ENCODE measurements at regions not wholly inside any gene's neighbourhood (a gene's known extent, or its start where the extent isn't known, plus 50 kb on each side); places are given as distances from the start of the nearest gene placed in this dataset.

- DNase-seq (ENCODE audit: low read depth, low spot score), result no peak
Observed at GRCh38 chr1:193348091-193348768, 161.8 kb upstream of the B3GALT2 start.

GRCh38 chr1:193346085-193346484, 159.7 kb upstream of the B3GALT2 start:
- no peak for DNase-seq (ENCODE audit: low read depth, low spot score)
- no peak overlapping the region for H3K4me3 ChIP-seq (ENCODE audit: low read length)

More at GRCh38 chr1:193348091-193348768, 161.8 kb upstream of the B3GALT2 start:
- H3K4me3 ChIP-seq (ENCODE audit: low read length), result no peak overlapping the region

- no peak overlapping the region for H3K4me3 ChIP-seq (ENCODE audit: low read length)
- DNase-seq (ENCODE audit: low read depth, low spot score), result no peak
Observed at GRCh38 chr1:193342811-193343210, 156.4 kb upstream of the B3GALT2 start.

- no peak overlapping the region for H3K4me3 ChIP-seq (ENCODE audit: low read length)
- no peak for DNase-seq (ENCODE audit: low read depth, low spot score)
Observed at GRCh38 chr1:193340331-193340730, 153.9 kb upstream of the B3GALT2 start.

GRCh38 chr1:193339401-193339800, 153.0 kb upstream of the B3GALT2 start:
- no peak for DNase-seq (ENCODE audit: low read depth, low spot score)
- no peak overlapping the region for H3K4me3 ChIP-seq (ENCODE audit: low read length)

GRCh38 chr1:193338194-193338593, 151.8 kb upstream of the B3GALT2 start:
- H3K4me3 ChIP-seq (ENCODE audit: low read length), result no peak overlapping the region
- DNase-seq (ENCODE audit: low read depth, low spot score), result no peak

GRCh38 chr1:193335806-193336428, 149.5 kb upstream of the B3GALT2 start:
- no peak overlapping the region for H3K4me3 ChIP-seq (ENCODE audit: low read length)

GRCh38 chr1:193333166-193333565, 146.8 kb upstream of the B3GALT2 start:
- no peak for DNase-seq (ENCODE audit: low read depth, low spot score)
- no peak overlapping the region for H3K4me3 ChIP-seq (ENCODE audit: low read length)

More at GRCh38 chr1:193335806-193336428, 149.5 kb upstream of the B3GALT2 start:
- DNase-seq (ENCODE audit: low read depth, low spot score), result no peak

- no peak overlapping the region for H3K4me3 ChIP-seq (ENCODE audit: low read length)
- no peak for DNase-seq (ENCODE audit: low read depth, low spot score)
Observed at GRCh38 chr1:193326296-193326695, 139.9 kb upstream of the B3GALT2 start.

- peak; percentile 92 for DNase-seq (ENCODE audit: low read depth, low spot score)
- no peak overlapping the region for H3K4me3 ChIP-seq (ENCODE audit: low read length)
Observed at GRCh38 chr1:193325771-193326170, 139.4 kb upstream of the B3GALT2 start.

GRCh38 chr1:193325042-193325441, 138.6 kb upstream of the B3GALT2 start:
- no peak overlapping the region for H3K4me3 ChIP-seq (ENCODE audit: low read length)
- no peak for DNase-seq (ENCODE audit: low read depth, low spot score)

GRCh38 chr1:193322211-193322610, 135.8 kb upstream of the B3GALT2 start:
- no peak overlapping the region for H3K4me3 ChIP-seq (ENCODE audit: low read length)
- no peak for DNase-seq (ENCODE audit: low read depth, low spot score)

- no peak overlapping the region for H3K4me3 ChIP-seq (ENCODE audit: low read length)
- no peak for DNase-seq (ENCODE audit: low read depth, low spot score)
Observed at GRCh38 chr1:193321242-193321840, 134.9 kb upstream of the B3GALT2 start.

- no peak for DNase-seq (ENCODE audit: low read depth, low spot score)
- H3K4me3 ChIP-seq (ENCODE audit: low read length), result no peak overlapping the region
Observed at GRCh38 chr1:193320270-193320669, 133.9 kb upstream of the B3GALT2 start.

- no peak overlapping the region for H3K4me3 ChIP-seq (ENCODE audit: low read length)
Observed at GRCh38 chr1:193318347-193318746, 131.9 kb upstream of the B3GALT2 start.

GRCh38 chr1:193313354-193314140, 127.1 kb upstream of the B3GALT2 start:
- no peak overlapping the region for H3K4me3 ChIP-seq (ENCODE audit: low read length)

More at GRCh38 chr1:193318347-193318746, 131.9 kb upstream of the B3GALT2 start:
- DNase-seq (ENCODE audit: low read depth, low spot score), result no peak

GRCh38 chr1:193312432-193312831, 126.0 kb upstream of the B3GALT2 start:
- H3K4me3 ChIP-seq (ENCODE audit: low read length), result no peak overlapping the region
- DNase-seq (ENCODE audit: low read depth, low spot score), result no peak

More at GRCh38 chr1:193313354-193314140, 127.1 kb upstream of the B3GALT2 start:
- no peak for DNase-seq (ENCODE audit: low read depth, low spot score)

- H3K4me3 ChIP-seq (ENCODE audit: low read length), result no peak overlapping the region; the same call in 1 of the 2 replicates
- DNase-seq (ENCODE audit: low read depth, low spot score), result peak; percentile 62
Observed at GRCh38 chr1:193311226-193311948, 125.0 kb upstream of the B3GALT2 start.

GRCh38 chr1:193310564-193310963, 124.2 kb upstream of the B3GALT2 start:
- DNase-seq (ENCODE audit: low read depth, low spot score), result peak; percentile 76

More at GRCh38 chr1:193310564-193310963, 124.2 kb upstream of the B3GALT2 start:
- no peak overlapping the region; the same call in 1 of the 2 replicates for H3K4me3 ChIP-seq (ENCODE audit: low read length)

Data from Jurkat, Clone E6-1 (cell line).